ENCODE measurements at regions not wholly inside any gene's neighbourhood (a gene's known extent, or its start where the extent isn't known, plus 50 kb on each side); places are given as distances from the start of the nearest gene placed in this dataset.

DNA sequence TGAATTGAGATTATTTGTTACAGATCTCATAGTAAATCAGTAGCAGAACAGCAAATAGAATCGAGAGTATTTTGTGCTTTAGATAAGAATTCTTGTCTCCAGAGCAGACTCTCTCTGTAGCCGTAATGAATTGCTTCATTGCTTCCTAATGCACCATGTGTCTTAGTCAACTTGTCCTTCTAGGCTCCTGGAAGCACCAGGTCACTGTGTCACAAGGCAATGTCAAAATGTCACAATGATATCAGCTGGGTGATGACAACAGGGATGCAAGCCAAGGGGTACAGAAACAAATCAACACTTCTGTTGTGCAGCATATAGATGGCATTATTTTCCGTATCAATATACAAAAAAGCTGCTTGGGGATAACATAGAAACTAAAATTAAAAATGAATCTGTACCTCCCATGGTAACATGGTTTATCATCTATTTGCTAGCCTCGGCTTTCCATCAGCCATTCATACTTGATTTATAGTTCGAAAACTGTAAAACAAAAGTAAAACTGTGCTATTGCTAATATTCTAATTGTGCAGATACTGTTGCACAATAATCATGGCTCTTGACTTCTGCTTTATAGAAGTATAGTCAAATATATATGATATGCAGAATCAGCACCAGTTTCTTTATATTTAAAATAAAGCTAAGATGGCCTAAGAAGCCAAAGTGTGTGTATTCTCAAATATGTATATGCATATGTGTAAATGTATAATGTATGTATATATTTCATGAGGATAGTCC, 435.9 kb upstream of the TLE4 start:
- Histone ChIP-seq H3K4me3 (ENCODE audit: low read depth, low read length) (no peak overlapping the region), H3K27me3 (ENCODE audit: control insufficient read depth, insufficient read depth, low read length) (no peaks in the 10 kb centered on the region), H3K36me3 (ENCODE audit: control insufficient read depth, insufficient read depth, low read length) (no peaks in the 10 kb centered on the region)
- no peak for DNase-seq (ENCODE audit: low read depth)
- no peak for TF ChIP-seq CTCF (IDR thresholded peaks at IDR 0.05; ENCODE audit: insufficient read depth, low read length, poor library complexity, severe bottlenecking)

DNA sequence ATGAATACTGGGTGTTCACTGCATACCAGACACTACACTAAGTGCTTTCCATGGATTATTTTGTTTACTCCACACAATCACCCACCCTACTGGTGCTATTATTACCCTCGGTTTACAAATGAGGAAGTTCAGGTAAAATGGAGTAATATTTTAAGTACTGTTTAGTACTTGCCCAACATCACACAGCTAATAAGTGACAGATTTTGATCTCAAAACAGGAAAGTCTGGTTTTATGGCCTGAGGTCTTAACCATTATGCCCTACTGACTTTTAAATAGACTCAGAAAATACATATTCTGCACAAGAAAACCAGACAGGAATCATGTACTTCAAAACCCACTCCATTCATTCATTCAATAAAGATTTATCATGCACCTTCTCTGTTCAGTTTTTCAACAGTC, 431.0 kb upstream of the TLE4 start:
- no peak overlapping the region for H3K4me3 ChIP-seq (ENCODE audit: low read depth, low read length)
- no peak for DNase-seq (ENCODE audit: low read depth)
- no peak for TF ChIP-seq CTCF (IDR thresholded peaks at IDR 0.05; ENCODE audit: insufficient read depth, low read length, poor library complexity, severe bottlenecking)
- no peaks in the 10 kb centered on the region for H3K27me3 ChIP-seq (ENCODE audit: control insufficient read depth, insufficient read depth, low read length)
- H3K36me3 ChIP-seq (ENCODE audit: control insufficient read depth, insufficient read depth, low read length) = no peaks in the 10 kb centered on the region

DNA sequence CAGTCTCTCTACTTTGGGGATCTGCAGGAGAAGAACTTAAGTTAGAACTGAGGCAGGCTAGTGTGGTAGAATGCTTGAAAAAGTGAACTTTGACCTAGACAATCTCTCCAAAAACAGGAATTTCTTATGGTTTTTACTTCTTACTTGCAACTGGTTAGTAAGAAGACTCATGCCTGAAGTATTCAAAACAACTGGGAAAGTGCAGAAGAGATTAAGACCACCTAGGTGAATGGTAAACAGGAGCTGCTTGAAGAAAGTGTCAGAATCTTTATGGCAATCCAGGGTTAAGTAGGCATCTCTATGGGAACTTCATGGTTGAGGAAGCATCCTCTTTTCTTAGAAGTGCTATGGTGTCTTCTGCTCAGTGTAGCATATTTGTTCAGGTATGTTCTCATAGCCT, 428.6 kb upstream of the TLE4 start:
- no peak for TF ChIP-seq CTCF (IDR thresholded peaks at IDR 0.05; ENCODE audit: insufficient read depth, low read length, poor library complexity, severe bottlenecking)
- no peak for DNase-seq (ENCODE audit: low read depth)
- Histone ChIP-seq H3K27me3 (ENCODE audit: control insufficient read depth, insufficient read depth, low read length) (no peaks in the 10 kb centered on the region), H3K4me3 (ENCODE audit: low read depth, low read length) (no peak overlapping the region), H3K36me3 (ENCODE audit: control insufficient read depth, insufficient read depth, low read length) (no peaks in the 10 kb centered on the region)

GRCh38 chr9:79145442-79145841, 426.3 kb upstream of the TLE4 start:
- H3K4me3 ChIP-seq (ENCODE audit: low read depth, low read length) = no peak overlapping the region
- no peaks in the 10 kb centered on the region for H3K27me3 ChIP-seq (ENCODE audit: control insufficient read depth, insufficient read depth, low read length)
- no peaks in the 10 kb centered on the region for H3K36me3 ChIP-seq (ENCODE audit: control insufficient read depth, insufficient read depth, low read length)
- DNase-seq (ENCODE audit: low read depth) = no peak
- TF ChIP-seq CTCF (IDR thresholded peaks at IDR 0.05; ENCODE audit: insufficient read depth, low read length, poor library complexity, severe bottlenecking) = no peak

- no peak for TF ChIP-seq CTCF (IDR thresholded peaks at IDR 0.05; ENCODE audit: insufficient read depth, low read length, poor library complexity, severe bottlenecking)
- DNase-seq (ENCODE audit: low read depth) = no peak
- Histone ChIP-seq H3K36me3 (ENCODE audit: control insufficient read depth, insufficient read depth, low read length) (no peaks in the 10 kb centered on the region), H3K4me3 (ENCODE audit: low read depth, low read length) (no peak overlapping the region), H3K27me3 (ENCODE audit: control insufficient read depth, insufficient read depth, low read length) (no peaks in the 10 kb centered on the region)
Observed at GRCh38 chr9:79149585-79149984, 422.2 kb upstream of the TLE4 start.

DNA sequence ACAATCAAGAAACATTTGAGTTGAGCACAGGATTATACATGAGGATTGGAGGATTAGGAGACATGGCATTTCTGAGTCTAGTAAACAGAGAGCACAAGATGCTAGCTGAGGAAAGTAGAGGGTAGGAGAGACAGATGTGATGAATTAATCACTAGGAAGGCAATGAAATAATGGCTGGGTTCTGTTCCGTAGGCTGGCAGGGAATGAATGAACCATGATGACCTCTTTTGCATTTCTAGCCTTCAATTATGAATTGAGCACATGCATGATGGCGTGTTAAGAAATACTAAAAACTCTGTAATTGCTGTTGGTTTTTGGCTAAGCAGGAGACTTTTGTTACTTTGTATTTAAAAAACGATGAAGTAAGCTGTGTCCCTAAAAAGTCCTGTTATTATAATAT, 420.0 kb upstream of the TLE4 start:
- Histone ChIP-seq H3K4me3 (ENCODE audit: low read depth, low read length) (no peak overlapping the region), H3K27me3 (ENCODE audit: control insufficient read depth, insufficient read depth, low read length) (no peaks in the 10 kb centered on the region), H3K36me3 (ENCODE audit: control insufficient read depth, insufficient read depth, low read length) (no peaks in the 10 kb centered on the region)
- TF ChIP-seq CTCF (IDR thresholded peaks at IDR 0.05; ENCODE audit: insufficient read depth, low read length, poor library complexity, severe bottlenecking) = no peak
- no peak for DNase-seq (ENCODE audit: low read depth)
